ENCODE measurements at regions not wholly inside any gene's neighbourhood (a gene's known extent, or its start where the extent isn't known, plus 50 kb on each side); places are given as distances from the start of the nearest gene placed in this dataset.

GRCh38 chrX:39855748-39856129 lies 242.0 kb downstream of the BCOR start:
- peak overlapping the region; percentile 77 for H3K27ac Mint-ChIP-seq
- no peaks in the 10 kb centered on the region for H3K27me3 Mint-ChIP-seq
- H3K9me3 Mint-ChIP-seq: no peaks in the 10 kb centered on the region
- intact Hi-C loops (cut with micrococcal nuclease): loop anchor here (10.0 kb wide), 1 partner anchor 49 kb away; no protein-coding TSS in a partner anchor
- peak overlapping the region; percentile 23 for H3K4me3 Mint-ChIP-seq
- peaks cover 51% of the 10 kb centered on the region for H3K4me1 Mint-ChIP-seq (ENCODE audit: low read depth)
- H3K36me3 Mint-ChIP-seq (ENCODE audit: low read depth): no peaks in the 10 kb centered on the region

- Mint-ChIP-seq H3K27me3 (no peaks in the 10 kb centered on the region), H3K9me3 (no peaks in the 10 kb centered on the region), H3K27ac (peak overlapping the region; percentile 30), H3K4me1 (ENCODE audit: low read depth) (peaks cover 45% of the 10 kb centered on the region), H3K36me3 (ENCODE audit: low read depth) (no peaks in the 10 kb centered on the region), H3K4me3 (no peak overlapping the region)
- intact Hi-C loops (cut with micrococcal nuclease): loop anchor here (10.0 kb wide), 1 partner anchor 48 kb away; no protein-coding TSS in a partner anchor
These were observed 241.2 kb downstream of the BCOR start for GRCh38 chrX:39856472-39857121.

GRCh38 chrX:39857780-39858179 lies 240.0 kb downstream of the BCOR start:
- Mint-ChIP-seq H3K4me1 (ENCODE audit: low read depth) (peaks cover 39% of the 10 kb centered on the region), H3K9me3 (no peaks in the 10 kb centered on the region), H3K4me3 (no peak overlapping the region), H3K36me3 (ENCODE audit: low read depth) (no peaks in the 10 kb centered on the region), H3K27ac (no peak overlapping the region), H3K27me3 (peaks cover 1% of the 10 kb centered on the region)
- intact Hi-C loops (cut with micrococcal nuclease): loop anchor here (10.0 kb wide), 1 partner anchor 47 kb away; no protein-coding TSS in a partner anchor

- H3K27me3 Mint-ChIP-seq: peaks cover 1% of the 10 kb centered on the region
- intact Hi-C loops (cut with micrococcal nuclease): loop anchor here (10.0 kb wide), 1 partner anchor 45 kb away; no protein-coding TSS in a partner anchor
- peaks cover 17% of the 10 kb centered on the region for H3K4me1 Mint-ChIP-seq (ENCODE audit: low read depth)
- H3K36me3 Mint-ChIP-seq (ENCODE audit: low read depth): no peaks in the 10 kb centered on the region
- H3K9me3 Mint-ChIP-seq: no peaks in the 10 kb centered on the region
- H3K4me3 Mint-ChIP-seq: no peak overlapping the region
- H3K27ac Mint-ChIP-seq: no peak overlapping the region
These were observed 237.5 kb downstream of the BCOR start for GRCh38 chrX:39859991-39860861.

GRCh38 chrX:39862963-39863362 lies 234.8 kb downstream of the BCOR start:
- Mint-ChIP-seq H3K4me3 (no peak overlapping the region), H3K27ac (no peak overlapping the region), H3K9me3 (no peaks in the 10 kb centered on the region), H3K27me3 (peaks cover 3% of the 10 kb centered on the region), H3K4me1 (ENCODE audit: low read depth) (peaks cover 8% of the 10 kb centered on the region), H3K36me3 (ENCODE audit: low read depth) (no peaks in the 10 kb centered on the region)
- intact Hi-C loops (cut with micrococcal nuclease): no loop called here

GRCh38 chrX:39866229-39866628 lies 231.5 kb downstream of the BCOR start:
- Mint-ChIP-seq H3K27me3 (peaks cover 6% of the 10 kb centered on the region), H3K36me3 (ENCODE audit: low read depth) (no peaks in the 10 kb centered on the region)
- intact Hi-C loops (cut with micrococcal nuclease): no loop called here

GRCh38 chrX:39869846-39870601 lies 227.7 kb downstream of the BCOR start:
- H3K36me3 Mint-ChIP-seq (ENCODE audit: low read depth): no peaks in the 10 kb centered on the region
- no peak overlapping the region for H3K4me3 Mint-ChIP-seq
- H3K4me1 Mint-ChIP-seq (ENCODE audit: low read depth): peaks cover 8% of the 10 kb centered on the region
- no peak overlapping the region for H3K27ac Mint-ChIP-seq
- intact Hi-C loops (cut with micrococcal nuclease): no loop called here
- no peaks in the 10 kb centered on the region for H3K9me3 Mint-ChIP-seq
- H3K27me3 Mint-ChIP-seq: peaks cover 11% of the 10 kb centered on the region

More at GRCh38 chrX:39866229-39866628, 231.5 kb downstream of the BCOR start:
- no peak overlapping the region for H3K27ac Mint-ChIP-seq
- no peaks in the 10 kb centered on the region for H3K9me3 Mint-ChIP-seq
- H3K4me3 Mint-ChIP-seq: no peak overlapping the region
- H3K4me1 Mint-ChIP-seq (ENCODE audit: low read depth): peaks cover 8% of the 10 kb centered on the region

GRCh38 chrX:39871648-39872047 lies 226.1 kb downstream of the BCOR start:
- intact Hi-C loops (cut with micrococcal nuclease): no loop called here
- Mint-ChIP-seq H3K27me3 (peaks cover 21% of the 10 kb centered on the region), H3K4me3 (no peak overlapping the region), H3K27ac (no peak overlapping the region), H3K9me3 (no peaks in the 10 kb centered on the region), H3K4me1 (ENCODE audit: low read depth) (peaks cover under 1% of the 10 kb centered on the region), H3K36me3 (ENCODE audit: low read depth) (no peaks in the 10 kb centered on the region)

- Mint-ChIP-seq H3K27me3 (peaks cover 23% of the 10 kb centered on the region), H3K4me3 (no peak overlapping the region), H3K4me1 (ENCODE audit: low read depth) (no peaks in the 10 kb centered on the region), H3K9me3 (no peaks in the 10 kb centered on the region), H3K27ac (no peak overlapping the region), H3K36me3 (ENCODE audit: low read depth) (no peaks in the 10 kb centered on the region)
- intact Hi-C loops (cut with micrococcal nuclease): no loop called here
These were observed 224.6 kb downstream of the BCOR start for GRCh38 chrX:39873117-39873516.

- Mint-ChIP-seq H3K36me3 (ENCODE audit: low read depth) (no peaks in the 10 kb centered on the region), H3K27me3 (peaks cover 24% of the 10 kb centered on the region), H3K9me3 (no peaks in the 10 kb centered on the region), H3K4me1 (ENCODE audit: low read depth) (no peaks in the 10 kb centered on the region), H3K27ac (no peak overlapping the region), H3K4me3 (no peak overlapping the region)
- intact Hi-C loops (cut with micrococcal nuclease): no loop called here
These were observed 223.4 kb downstream of the BCOR start for GRCh38 chrX:39874202-39874816.

- Mint-ChIP-seq H3K9me3 (no peaks in the 10 kb centered on the region), H3K4me1 (ENCODE audit: low read depth) (no peaks in the 10 kb centered on the region), H3K4me3 (no peak overlapping the region), H3K36me3 (ENCODE audit: low read depth) (no peaks in the 10 kb centered on the region), H3K27ac (peak overlapping the region; percentile 51), H3K27me3 (peaks cover 21% of the 10 kb centered on the region)
- intact Hi-C loops (cut with micrococcal nuclease): no loop called here
These were observed 221.7 kb downstream of the BCOR start for GRCh38 chrX:39875834-39876628.

- no peaks in the 10 kb centered on the region for H3K4me1 Mint-ChIP-seq (ENCODE audit: low read depth)
- no peak overlapping the region for H3K4me3 Mint-ChIP-seq
- H3K9me3 Mint-ChIP-seq: peaks cover 2% of the 10 kb centered on the region
- H3K27ac Mint-ChIP-seq: no peak overlapping the region
- peaks cover 19% of the 10 kb centered on the region for H3K27me3 Mint-ChIP-seq
- H3K36me3 Mint-ChIP-seq (ENCODE audit: low read depth): no peaks in the 10 kb centered on the region
- intact Hi-C loops (cut with micrococcal nuclease): no loop called here
These were observed 219.9 kb downstream of the BCOR start for GRCh38 chrX:39877905-39878304.

- intact Hi-C loops (cut with micrococcal nuclease): no loop called here
- H3K27ac Mint-ChIP-seq: no peak overlapping the region
- peaks cover 9% of the 10 kb centered on the region for H3K27me3 Mint-ChIP-seq
- no peaks in the 10 kb centered on the region for H3K36me3 Mint-ChIP-seq (ENCODE audit: low read depth)
- peaks cover 4% of the 10 kb centered on the region for H3K4me1 Mint-ChIP-seq (ENCODE audit: low read depth)
- H3K9me3 Mint-ChIP-seq: peaks cover 10% of the 10 kb centered on the region
- no peak overlapping the region for H3K4me3 Mint-ChIP-seq
These were observed 214.1 kb downstream of the BCOR start for GRCh38 chrX:39883666-39884065.
